Skeletal muscle cell (primary cell): ENCODE measurements at regions not wholly inside any gene's neighbourhood (a gene's known extent, or its start where the extent isn't known, plus 50 kb on each side); places are given as distances from the start of the nearest gene placed in this dataset.
A peak's percentile ranks its signal among the peaks of the same experiment; 100 is the strongest.

Experiments used
- DNase-seq: peaks from one replicate; pipeline ENCODE4 v3.0.0-alpha.2; 2010; ENCODE audit warnings: low read depth
- H3K4me3 ChIP-seq: 2 replicates; pipeline ENCODE4 v1.5.1; 2011; ENCODE audit warnings: low read depth, mild to moderate bottlenecking, control low read depth, low read length, moderate library complexity

GRCh38 chrX:39955625-39956024 is 142.1 kb downstream of the BCOR start:
- DNase-seq, result no peak
- no peak overlapping the region for H3K4me3 ChIP-seq

- no peak for DNase-seq
- H3K4me3 ChIP-seq, result no peak overlapping the region
Observed at GRCh38 chrX:39956803-39957394, 140.9 kb downstream of the BCOR start.

GRCh38 chrX:39957816-39958566 is 139.8 kb downstream of the BCOR start:
- peak; percentile 14 for DNase-seq
- no peak overlapping the region for H3K4me3 ChIP-seq

- no peak for DNase-seq
- no peak overlapping the region for H3K4me3 ChIP-seq
Observed at GRCh38 chrX:39958850-39959249, 138.9 kb downstream of the BCOR start.

GRCh38 chrX:39960219-39960618 is 137.5 kb downstream of the BCOR start:
- no peak for DNase-seq
- no peak overlapping the region for H3K4me3 ChIP-seq

- no peak for DNase-seq
- H3K4me3 ChIP-seq, result no peak overlapping the region
Observed at GRCh38 chrX:39961441-39961840, 136.3 kb downstream of the BCOR start.

GRCh38 chrX:39965051-39965573 is 132.6 kb downstream of the BCOR start:
- DNase-seq, result no peak
- H3K4me3 ChIP-seq, result no peak overlapping the region

- DNase-seq, result no peak
- no peak overlapping the region for H3K4me3 ChIP-seq
Observed at GRCh38 chrX:39966176-39966575, 131.6 kb downstream of the BCOR start.

GRCh38 chrX:39967348-39967747 is 130.4 kb downstream of the BCOR start:
- no peak overlapping the region for H3K4me3 ChIP-seq
- no peak for DNase-seq

GRCh38 chrX:39969099-39969818 is 128.5 kb downstream of the BCOR start:
- no peak overlapping the region for H3K4me3 ChIP-seq

GRCh38 chrX:39969819-39970504 is 127.8 kb downstream of the BCOR start:
- DNase-seq, result no peak
- H3K4me3 ChIP-seq, result no peak overlapping the region

More at GRCh38 chrX:39969099-39969818, 128.5 kb downstream of the BCOR start:
- DNase-seq, result no peak

GRCh38 chrX:39971760-39972159 is 126.0 kb downstream of the BCOR start:
- no peak overlapping the region for H3K4me3 ChIP-seq
- DNase-seq, result no peak

GRCh38 chrX:39972340-39972739 is 125.4 kb downstream of the BCOR start:
- H3K4me3 ChIP-seq, result no peak overlapping the region
- DNase-seq, result peak; percentile 21

- H3K4me3 ChIP-seq, result no peak overlapping the region
- no peak for DNase-seq
Observed at GRCh38 chrX:39973810-39974209, 123.9 kb downstream of the BCOR start.

GRCh38 chrX:39974270-39974669 is 123.5 kb downstream of the BCOR start:
- no peak for DNase-seq
- no peak overlapping the region for H3K4me3 ChIP-seq

GRCh38 chrX:39975101-39975925 is 122.4 kb downstream of the BCOR start:
- no peak overlapping the region for H3K4me3 ChIP-seq
- no peak for DNase-seq

- DNase-seq, result no peak
Observed at GRCh38 chrX:39981946-39982345, 115.8 kb downstream of the BCOR start.

GRCh38 chrX:39982948-39983347 is 114.8 kb downstream of the BCOR start:
- no peak overlapping the region for H3K4me3 ChIP-seq
- DNase-seq, result no peak

More at GRCh38 chrX:39981946-39982345, 115.8 kb downstream of the BCOR start:
- H3K4me3 ChIP-seq, result no peak overlapping the region

- peak; percentile 49 for DNase-seq
- H3K4me3 ChIP-seq, result no peak overlapping the region
Observed at GRCh38 chrX:39983715-39984114, 114.0 kb downstream of the BCOR start.
